ENCODE measurements at regions not wholly inside any gene's neighbourhood (a gene's known extent, or its start where the extent isn't known, plus 50 kb on each side); places are given as distances from the start of the nearest gene placed in this dataset.

GRCh38 chr13:31588316-31588715 lies 151.0 kb upstream of the RXFP2 start:
- Histone ChIP-seq H3K79me2 (ENCODE audit: insufficient read depth, low read depth, low read length) (no peaks in the 10 kb centered on the region), H4K20me1 (ENCODE audit: insufficient read depth, low read length) (no peaks in the 10 kb centered on the region), H3K9me2 (ENCODE audit: insufficient read depth, low read length) (no peaks in the 10 kb centered on the region), H3K4me3 (ENCODE audit: low read depth, low read length, poor library complexity, severe bottlenecking) (no peak overlapping the region), H3K27ac (ENCODE audit: low read depth, low read length, poor library complexity, severe bottlenecking) (no peak overlapping the region), H2AFZ (ENCODE audit: low read length) (no peak overlapping the region), H3K4me1 (ENCODE audit: insufficient read depth, low read length, poor library complexity, severe bottlenecking) (no peaks in the 10 kb centered on the region), H3K4me2 (ENCODE audit: low read length) (no peak overlapping the region), H3K36me3 (ENCODE audit: insufficient read depth, low read length) (no peaks in the 10 kb centered on the region), H3K9me3 (ENCODE audit: low read length) (no peaks in the 10 kb centered on the region)
- POLR2A ChIA-PET: no interaction called here
- DNase-seq (ENCODE audit: low spot score): no peak
- CTCF ChIA-PET (ENCODE audit: unreplicated experiment): no interaction called here
- intact Hi-C loops (cut with micrococcal nuclease; ENCODE audit: unreplicated experiment): no loop called here
- TF ChIP-seq CTCF (conservative IDR thresholded peaks at IDR 0.05; ENCODE audit: low read length) (no peak), EZH2phosphoT487 (IDR thresholded peaks at IDR 0.05; ENCODE audit: borderline replicate concordance, low read depth, low read length) (no peak)
- no TSS peak for BruUV-seq (replicated peaks)

- Histone ChIP-seq H3K9me2 (ENCODE audit: insufficient read depth, low read length) (no peaks in the 10 kb centered on the region), H3K4me3 (ENCODE audit: low read depth, low read length, poor library complexity, severe bottlenecking) (no peak overlapping the region), H3K36me3 (ENCODE audit: insufficient read depth, low read length) (no peaks in the 10 kb centered on the region), H2AFZ (ENCODE audit: low read length) (no peak overlapping the region), H3K27ac (ENCODE audit: low read depth, low read length, poor library complexity, severe bottlenecking) (no peak overlapping the region), H3K4me1 (ENCODE audit: insufficient read depth, low read length, poor library complexity, severe bottlenecking) (no peaks in the 10 kb centered on the region), H3K79me2 (ENCODE audit: insufficient read depth, low read depth, low read length) (no peaks in the 10 kb centered on the region), H4K20me1 (ENCODE audit: insufficient read depth, low read length) (no peaks in the 10 kb centered on the region), H3K4me2 (ENCODE audit: low read length) (no peak overlapping the region), H3K9me3 (ENCODE audit: low read length) (no peaks in the 10 kb centered on the region)
- CTCF ChIA-PET (ENCODE audit: unreplicated experiment): no interaction called here
- POLR2A ChIA-PET: no interaction called here
- BruUV-seq (replicated peaks): no TSS peak
- intact Hi-C loops (cut with micrococcal nuclease; ENCODE audit: unreplicated experiment): no loop called here
- TF ChIP-seq CTCF (conservative IDR thresholded peaks at IDR 0.05; ENCODE audit: low read length) (no peak), EZH2phosphoT487 (IDR thresholded peaks at IDR 0.05; ENCODE audit: borderline replicate concordance, low read depth, low read length) (no peak)
- no peak for DNase-seq (ENCODE audit: low spot score)
These were observed 150.4 kb upstream of the RXFP2 start for GRCh38 chr13:31588893-31589292.

GRCh38 chr13:31591642-31592233 lies 147.6 kb upstream of the RXFP2 start:
- H4K20me1 ChIP-seq (ENCODE audit: insufficient read depth, low read length): no peaks in the 10 kb centered on the region
- no peak for DNase-seq (ENCODE audit: low spot score)
- no peaks in the 10 kb centered on the region for H3K9me2 ChIP-seq (ENCODE audit: insufficient read depth, low read length)
- no peak overlapping the region for H3K4me2 ChIP-seq (ENCODE audit: low read length)
- no TSS peak for BruUV-seq (replicated peaks)
- H3K4me1 ChIP-seq (ENCODE audit: insufficient read depth, low read length, poor library complexity, severe bottlenecking): no peaks in the 10 kb centered on the region
- H3K79me2 ChIP-seq (ENCODE audit: insufficient read depth, low read depth, low read length): no peaks in the 10 kb centered on the region
- intact Hi-C loops (cut with micrococcal nuclease; ENCODE audit: unreplicated experiment): no loop called here
- ChIA-PET POLR2A (no interaction called here), CTCF (ENCODE audit: unreplicated experiment) (no interaction called here)
- TF ChIP-seq CTCF (conservative IDR thresholded peaks at IDR 0.05; ENCODE audit: low read length) (no peak), EZH2phosphoT487 (IDR thresholded peaks at IDR 0.05; ENCODE audit: borderline replicate concordance, low read depth, low read length) (no peak)
- H3K9me3 ChIP-seq (ENCODE audit: low read length): no peaks in the 10 kb centered on the region
- H2AFZ ChIP-seq (ENCODE audit: low read length): no peak overlapping the region
- H3K36me3 ChIP-seq (ENCODE audit: insufficient read depth, low read length): no peaks in the 10 kb centered on the region
- no peak overlapping the region for H3K27ac ChIP-seq (ENCODE audit: low read depth, low read length, poor library complexity, severe bottlenecking)
- no peak overlapping the region for H3K4me3 ChIP-seq (ENCODE audit: low read depth, low read length, poor library complexity, severe bottlenecking)
